Activated T-cell treated with anti-CD3 and anti-CD28 coated beads, Interleukin-2, amount 50 U/mL, for 72 hours (primary cell): ENCODE measurements at regions not wholly inside any gene's neighbourhood (a gene's known extent, or its start where the extent isn't known, plus 50 kb on each side); places are given as distances from the start of the nearest gene placed in this dataset.
"Not testable (repeated sequence)": the region's sequence is repeated elsewhere in the genome, so short reads cannot be mapped to it uniquely, and the experiment has no call there.

Source experiments
- ATAC-seq, 2 donors: fragments of 150-1000 bp; cut with Tn5 transposase; replicated peaks in 1 of 2; 2 replicates each; pipeline ENCODE4 v1.10.0; 2021; ENCODE audit warnings: moderate library complexity in 2 of 2, mild to moderate bottlenecking in 1 of 2
- DNase-seq, 2 donors: peaks; one replicate each; pipeline ENCODE4 v3.0.0; 2021 to 2022; ENCODE audit warnings: mixed read lengths in 1 of 2
- H3K27ac Mint-ChIP-seq: one replicate; pipeline ENCODE4 v1.8.0; 2022; ENCODE audit warnings: mild to moderate bottlenecking, moderate library complexity, mixed read lengths
- H3K27me3 Mint-ChIP-seq: one replicate; pipeline ENCODE4 v1.8.0; 2022; ENCODE audit warnings: low read depth, mixed read lengths
- H3K36me3 Mint-ChIP-seq, 2 donors: one replicate each; pipeline ENCODE4 v1.8.0; 2022; ENCODE audit warnings: mixed read lengths in 2 of 2, mild to moderate bottlenecking in 1 of 2; ENCODE audit not compliant: insufficient read depth in 2 of 2
- H3K4me1 Mint-ChIP-seq: one replicate; pipeline ENCODE4 v1.8.0; 2022; ENCODE audit warnings: low read depth, mixed read lengths
- H3K4me3 Mint-ChIP-seq, 2 donors: one replicate each; pipeline ENCODE4 v1.8.0; 2022; ENCODE audit warnings: mild to moderate bottlenecking in 2 of 2, mixed read lengths in 2 of 2, moderate library complexity in 2 of 2
- H3K9me3 Mint-ChIP-seq, 2 donors: one replicate each; pipeline ENCODE4 v1.8.0; 2022; ENCODE audit warnings: mixed read lengths in 2 of 2

GRCh38 chrY:19026631-19027030 is 253.1 kb upstream of the HSFY2 start:
- DNase-seq (no peak), ATAC-seq (no peak)
- Mint-ChIP-seq H3K27ac (no peak overlapping the region), H3K27me3 (no peaks in the 10 kb centered on the region), H3K9me3 (no peaks in the 10 kb centered on the region), H3K36me3 (no peaks in the 10 kb centered on the region), H3K4me1 (no peaks in the 10 kb centered on the region), H3K4me3 (no peak overlapping the region)

- Mint-ChIP-seq H3K27me3 (no peaks in the 10 kb centered on the region), H3K4me1 (no peaks in the 10 kb centered on the region), H3K36me3 (no peaks in the 10 kb centered on the region), H3K4me3 (no peak overlapping the region), H3K9me3 (no peaks in the 10 kb centered on the region), H3K27ac (no peak overlapping the region)
- no peak for DNase-seq
- ATAC-seq: no peak
Measured at GRCh38 chrY:19023934-19024333, 250.4 kb upstream of the HSFY2 start.

- DNase-seq (no peak), ATAC-seq (no peak)
- Mint-ChIP-seq H3K4me1 (no peaks in the 10 kb centered on the region), H3K27me3 (no peaks in the 10 kb centered on the region), H3K27ac (no peak overlapping the region), H3K4me3 (no peak overlapping the region), H3K9me3 (no peaks in the 10 kb centered on the region), H3K36me3 (no peaks in the 10 kb centered on the region)
Measured at GRCh38 chrY:19020193-19020592, 246.7 kb upstream of the HSFY2 start.

GRCh38 chrY:19016990-19017389 is 243.5 kb upstream of the HSFY2 start:
- Mint-ChIP-seq H3K27me3 (no peaks in the 10 kb centered on the region), H3K4me1 (no peaks in the 10 kb centered on the region), H3K27ac (no peak overlapping the region), H3K36me3 (no peaks in the 10 kb centered on the region), H3K4me3 (no peak overlapping the region), H3K9me3 (no peaks in the 10 kb centered on the region)
- ATAC-seq (no peak), DNase-seq (no peak)

GRCh38 chrY:19015854-19016253 is 242.3 kb upstream of the HSFY2 start:
- no peak for DNase-seq
- Mint-ChIP-seq H3K27ac (no peak overlapping the region), H3K27me3 (no peaks in the 10 kb centered on the region), H3K36me3 (no peaks in the 10 kb centered on the region), H3K9me3 (no peaks in the 10 kb centered on the region), H3K4me3 (no peak overlapping the region), H3K4me1 (no peaks in the 10 kb centered on the region)
- ATAC-seq: no peak

GRCh38 chrY:19015213-19015612 is 241.7 kb upstream of the HSFY2 start:
- no peak for ATAC-seq
- H3K27me3 Mint-ChIP-seq: no peaks in the 10 kb centered on the region
- no peak overlapping the region for H3K27ac Mint-ChIP-seq
- H3K9me3 Mint-ChIP-seq: no peaks in the 10 kb centered on the region
- no peak overlapping the region for H3K4me3 Mint-ChIP-seq
- no peaks in the 10 kb centered on the region for H3K36me3 Mint-ChIP-seq
- H3K4me1 Mint-ChIP-seq: no peaks in the 10 kb centered on the region
- no peak for DNase-seq

GRCh38 chrY:19012985-19013384 is 239.4 kb upstream of the HSFY2 start:
- H3K27ac Mint-ChIP-seq: no peak overlapping the region
- H3K4me3 Mint-ChIP-seq: no peak overlapping the region
- ATAC-seq (no peak), DNase-seq (no peak)
- no peaks in the 10 kb centered on the region for H3K27me3 Mint-ChIP-seq
- no peaks in the 10 kb centered on the region for H3K36me3 Mint-ChIP-seq
- H3K9me3 Mint-ChIP-seq: no peaks in the 10 kb centered on the region
- H3K4me1 Mint-ChIP-seq: no peaks in the 10 kb centered on the region

GRCh38 chrY:19011605-19012090 is 238.1 kb upstream of the HSFY2 start:
- no peaks in the 10 kb centered on the region for H3K9me3 Mint-ChIP-seq
- H3K4me1 Mint-ChIP-seq: no peaks in the 10 kb centered on the region
- H3K27ac Mint-ChIP-seq: no peak overlapping the region
- H3K36me3 Mint-ChIP-seq: no peaks in the 10 kb centered on the region
- DNase-seq (peak in 1 of 2 donors; percentile 5), ATAC-seq (peak in 1 of 2 donors; percentile 89)
- H3K4me3 Mint-ChIP-seq: peak overlapping the region in 1 of 2 donors; percentile 14
- H3K27me3 Mint-ChIP-seq: no peaks in the 10 kb centered on the region

- no peak overlapping the region for H3K4me3 Mint-ChIP-seq
- H3K4me1 Mint-ChIP-seq: no peaks in the 10 kb centered on the region
- no peak overlapping the region for H3K27ac Mint-ChIP-seq
- DNase-seq (no peak), ATAC-seq (no peak)
- H3K9me3 Mint-ChIP-seq: no peaks in the 10 kb centered on the region
- no peaks in the 10 kb centered on the region for H3K36me3 Mint-ChIP-seq
- no peaks in the 10 kb centered on the region for H3K27me3 Mint-ChIP-seq
Measured at GRCh38 chrY:19006234-19006633, 232.7 kb upstream of the HSFY2 start.

- Mint-ChIP-seq H3K4me1 (no peaks in the 10 kb centered on the region), H3K27me3 (no peaks in the 10 kb centered on the region), H3K36me3 (no peaks in the 10 kb centered on the region), H3K27ac (no peak overlapping the region), H3K4me3 (no peak overlapping the region), H3K9me3 (no peaks in the 10 kb centered on the region)
- DNase-seq (no peak), ATAC-seq (no peak)
Measured at GRCh38 chrY:19005579-19005978, 232.0 kb upstream of the HSFY2 start.

GRCh38 chrY:18997635-18998240 is 224.2 kb upstream of the HSFY2 start:
- no peak for DNase-seq
- H3K36me3 Mint-ChIP-seq: no peaks in the 10 kb centered on the region

GRCh38 chrY:18993480-18993879 is 219.9 kb upstream of the HSFY2 start:
- H3K27me3 Mint-ChIP-seq: no peaks in the 10 kb centered on the region
- DNase-seq (no peak), ATAC-seq (no peak)
- no peak overlapping the region for H3K4me3 Mint-ChIP-seq
- H3K27ac Mint-ChIP-seq: no peak overlapping the region
- H3K9me3 Mint-ChIP-seq: no peaks in the 10 kb centered on the region
- H3K36me3 Mint-ChIP-seq: no peaks in the 10 kb centered on the region
- no peaks in the 10 kb centered on the region for H3K4me1 Mint-ChIP-seq

More at GRCh38 chrY:18997635-18998240, 224.2 kb upstream of the HSFY2 start:
- Mint-ChIP-seq H3K9me3 (no peaks in the 10 kb centered on the region), H3K27ac (no peak overlapping the region), H3K4me1 (no peaks in the 10 kb centered on the region), H3K4me3 (no peak overlapping the region), H3K27me3 (no peaks in the 10 kb centered on the region)
- ATAC-seq: no peak

GRCh38 chrY:18992684-18993083 is 219.1 kb upstream of the HSFY2 start:
- not testable (repeated sequence) for H3K4me1 Mint-ChIP-seq, DNase-seq, H3K27me3 Mint-ChIP-seq, H3K9me3 Mint-ChIP-seq, H3K27ac Mint-ChIP-seq, H3K4me3 Mint-ChIP-seq, ATAC-seq, H3K36me3 Mint-ChIP-seq

GRCh38 chrY:18989356-18989755 is 215.8 kb upstream of the HSFY2 start:
- no peaks in the 10 kb centered on the region for H3K36me3 Mint-ChIP-seq
- H3K27me3 Mint-ChIP-seq: no peaks in the 10 kb centered on the region
- H3K4me1 Mint-ChIP-seq: no peaks in the 10 kb centered on the region
- ATAC-seq (no peak), DNase-seq (no peak)
- no peak overlapping the region for H3K27ac Mint-ChIP-seq
- H3K9me3 Mint-ChIP-seq: no peaks in the 10 kb centered on the region
- no peak overlapping the region for H3K4me3 Mint-ChIP-seq
